Stomach (tissue), 8 donors: ENCODE measurements at regions not wholly inside any gene's neighbourhood (a gene's known extent, or its start where the extent isn't known, plus 50 kb on each side); places are given as distances from the start of the nearest gene placed in this dataset.
A peak's percentile ranks its signal among the peaks of the same experiment; 100 is the strongest.

Source experiments
- DNase-seq, 2 donors: peaks; one replicate each; pipeline versions ENCODE4 v3.0.0 to v3.0.0-alpha.2; 2013 to 2019
- H3K27ac ChIP-seq, 5 donors: fragments of 200-600 bp in 4 of 5; sonication (generic) in 4 of 5; one replicate each; pipeline ENCODE4 v1.5.1; 2013 to 2019; ENCODE audit warnings: mild to moderate bottlenecking in 1 of 5, moderate library complexity in 1 of 5
- H3K27me3 ChIP-seq, 3 donors: fragments of 200-600 bp; sonication (generic); one replicate each; pipeline ENCODE4 v1.5.1; 2017 to 2019; ENCODE audit warnings: mixed run types in 1 of 3
- H3K36me3 ChIP-seq, 4 donors: fragments of 200-600 bp; sonication (generic); 1 replicate in 3 of 4; 2 replicates in 1 of 4; pipeline ENCODE4 v1.5.1; 2016 to 2019
- H3K4me1 ChIP-seq, 4 donors: fragments of 200-600 bp; sonication (generic); one replicate each; pipeline ENCODE4 v1.5.1; 2016 to 2019
- H3K4me3 ChIP-seq, 4 donors: fragments of 200-600 bp; sonication (generic) in 3 of 4; one replicate each; pipeline ENCODE4 v1.5.1; 2016 to 2019; ENCODE audit warnings: mild to moderate bottlenecking in 1 of 4
- H3K9me3 ChIP-seq, 4 donors: fragments of 200-600 bp; sonication (generic); one replicate each; pipeline ENCODE4 v1.5.1; 2016 to 2019
- EP300 ChIP-seq: sonication (generic); formaldehyde crosslinking; IDR thresholded peaks from one replicate; pipeline ENCODE4 v1.6.1; 2017; ENCODE audit warnings: antibody characterized with exemption
- POLR2A ChIP-seq, 4 donors: fragments of 450-650 bp; IDR thresholded peaks; one replicate each; pipeline ENCODE4 v1.6.1; 2016; ENCODE audit warnings: antibody characterized with exemption in 4 of 4, control low read depth in 2 of 4, mild to moderate bottlenecking in 1 of 4, moderate library complexity in 1 of 4
- POLR2AphosphoS5 ChIP-seq, 3 donors: sonication (generic); formaldehyde crosslinking; IDR thresholded peaks; one replicate each; pipeline ENCODE4 v1.6.1; 2016; ENCODE audit warnings: antibody characterized with exemption in 3 of 3
- WGBS, 5 donors: extraction: QIAGEN DNeasy Blood & Tissue Kit in 3 of 5; methylation state at CpG; one replicate each; pipeline versions ENCODE4 v1.1.5 to v1.1.7; 2013 to 2018; 5-methylcytosine and 5-hydroxymethylcytosine counted together
- intact Hi-C: fragments of 100-400 bp; cut with DNase I; formaldehyde crosslinking; loops from one replicate; pipeline ENCODE4 v1.15.1; 2023; ENCODE audit warnings: low total_unique reads
- TF ChIP-seq, protein P1 (sequence below), 7 experiments: fragments of 450-650 bp in 4 of 7; fragments of 200-600 bp in 3 of 7; sonication (generic) in 3 of 7; IDR thresholded peaks; one replicate each; pipeline ENCODE4 v1.5.1; 2016 to 2019; ENCODE audit warnings: antibody characterized with exemption in 7 of 7, control low read depth in 2 of 7, mild to moderate bottlenecking in 1 of 7
- donor health status: healthy with polysubstance abuse.
- donor health status: Bipolar disorder and iron deficiency.
- donor health status: healthy.

DNA sequence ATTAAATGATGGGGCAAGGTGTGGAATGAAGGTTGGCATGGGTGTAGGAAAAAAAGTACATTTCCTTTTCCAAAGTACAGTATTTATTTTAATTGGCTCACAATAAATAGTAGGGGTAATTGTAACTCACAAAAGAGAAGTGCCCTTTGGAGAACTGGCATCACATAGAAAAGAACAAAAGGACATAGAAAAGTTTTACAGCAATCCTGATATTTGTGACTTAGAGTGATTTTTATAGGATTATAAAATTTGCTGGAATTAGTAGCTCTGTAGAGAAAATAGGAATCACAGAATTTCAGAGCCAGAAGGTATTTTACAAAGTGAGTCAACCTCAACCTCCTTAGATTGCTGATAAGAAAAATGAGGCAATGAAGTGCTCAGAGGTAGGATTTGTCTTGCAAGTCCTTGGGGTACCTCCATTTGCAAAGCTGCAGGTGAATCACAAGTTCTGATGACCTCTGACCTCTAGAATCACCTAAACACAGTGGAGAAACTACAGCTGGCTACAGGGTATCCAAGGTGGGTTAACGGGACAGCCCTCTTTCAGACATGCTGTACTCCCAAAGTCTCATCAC lies 133.6 kb downstream of the SOCS6 start:
- intact Hi-C loops, result no loop called here
- DNase-seq, result no peak
- no peaks in the 10 kb centered on the region for H3K9me3 ChIP-seq
- no peak overlapping the region for H3K4me3 ChIP-seq
- WGBS, 5 donors, result 50 to 75% (median 69%) methylated on average over 1 of the region's 1 CpG
- TF ChIP-seq, protein P1, sequence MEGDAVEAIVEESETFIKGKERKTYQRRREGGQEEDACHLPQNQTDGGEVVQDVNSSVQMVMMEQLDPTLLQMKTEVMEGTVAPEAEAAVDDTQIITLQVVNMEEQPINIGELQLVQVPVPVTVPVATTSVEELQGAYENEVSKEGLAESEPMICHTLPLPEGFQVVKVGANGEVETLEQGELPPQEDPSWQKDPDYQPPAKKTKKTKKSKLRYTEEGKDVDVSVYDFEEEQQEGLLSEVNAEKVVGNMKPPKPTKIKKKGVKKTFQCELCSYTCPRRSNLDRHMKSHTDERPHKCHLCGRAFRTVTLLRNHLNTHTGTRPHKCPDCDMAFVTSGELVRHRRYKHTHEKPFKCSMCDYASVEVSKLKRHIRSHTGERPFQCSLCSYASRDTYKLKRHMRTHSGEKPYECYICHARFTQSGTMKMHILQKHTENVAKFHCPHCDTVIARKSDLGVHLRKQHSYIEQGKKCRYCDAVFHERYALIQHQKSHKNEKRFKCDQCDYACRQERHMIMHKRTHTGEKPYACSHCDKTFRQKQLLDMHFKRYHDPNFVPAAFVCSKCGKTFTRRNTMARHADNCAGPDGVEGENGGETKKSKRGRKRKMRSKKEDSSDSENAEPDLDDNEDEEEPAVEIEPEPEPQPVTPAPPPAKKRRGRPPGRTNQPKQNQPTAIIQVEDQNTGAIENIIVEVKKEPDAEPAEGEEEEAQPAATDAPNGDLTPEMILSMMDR (IDR thresholded peaks at IDR 0.05), result no peak
- TF ChIP-seq POLR2A (IDR thresholded peaks at IDR 0.05) (no peak), EP300 (no peak), POLR2AphosphoS5 (IDR thresholded peaks at IDR 0.05) (no peak)
- H3K36me3 ChIP-seq, result no peaks in the 10 kb centered on the region
- no peaks in the 10 kb centered on the region for H3K27me3 ChIP-seq
- H3K27ac ChIP-seq, result peak overlapping the region; percentile 50 to 73 (median 58)
- peaks cover 29 to 58% (median 43%) of the 10 kb centered on the region in 4 donors for H3K4me1 ChIP-seq

DNA sequence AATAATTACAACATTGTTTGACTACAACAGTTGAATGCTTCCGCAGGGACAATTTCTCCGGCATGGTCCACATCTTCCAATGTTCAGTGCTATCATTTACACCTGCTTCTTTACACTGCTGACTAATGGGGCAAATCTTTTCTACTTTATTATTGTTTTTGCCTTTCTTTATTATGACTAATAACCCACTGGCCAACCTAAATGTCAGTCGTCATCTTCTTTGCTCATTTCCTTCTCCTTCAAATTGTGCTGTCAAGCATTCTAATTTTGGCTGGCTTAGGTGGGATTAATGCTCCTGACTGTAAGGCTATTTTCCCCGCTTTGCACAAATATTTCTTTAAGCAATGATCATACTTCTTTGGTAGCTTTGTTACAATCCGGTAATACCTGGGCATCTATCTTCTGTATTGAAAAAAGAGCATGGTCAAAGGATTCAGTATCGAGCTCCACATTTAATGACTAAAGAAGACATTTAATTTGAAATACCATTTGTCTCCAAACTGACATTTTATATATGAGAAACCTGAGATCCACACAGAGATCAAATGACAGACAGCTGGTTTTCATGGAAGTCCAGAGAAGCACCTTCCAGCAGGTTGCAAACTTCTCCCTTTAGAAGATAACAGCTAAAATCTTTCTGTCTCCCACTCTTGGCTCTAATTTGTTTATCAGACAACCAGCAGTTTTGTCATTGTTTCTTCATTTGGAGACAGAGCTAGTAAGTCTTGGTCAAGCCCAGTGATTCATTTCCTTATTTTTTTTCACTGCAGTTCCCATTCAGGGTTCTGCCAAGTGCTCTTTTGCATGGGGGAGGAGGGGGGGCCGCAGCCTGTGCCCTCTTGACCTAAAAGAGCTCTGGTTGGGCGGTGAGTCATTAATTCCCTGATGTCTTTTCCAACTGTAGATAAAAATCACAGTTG lies 132.9 kb downstream of the SOCS6 start:
- H3K9me3 ChIP-seq, result no peaks in the 10 kb centered on the region
- no peak for TF ChIP-seq EP300
- TF ChIP-seq POLR2AphosphoS5 (IDR thresholded peaks at IDR 0.05), result peak in 2 of 3 donors; percentile 67 to 72
- 55 to 63% (median 60%) methylated on average over 8 of the region's 8 CpGs for WGBS, 5 donors
- intact Hi-C loops, result no loop called here
- H3K27me3 ChIP-seq, result no peaks in the 10 kb centered on the region
- peak; percentile 62 to 80 for DNase-seq
- H3K4me1 ChIP-seq, result peaks cover 29 to 58% (median 43%) of the 10 kb centered on the region in 4 donors
- no peak overlapping the region for H3K4me3 ChIP-seq
- H3K27ac ChIP-seq, result peak overlapping the region in 4 of 5 donors; percentile 26 to 73 (median 58)
- no peaks in the 10 kb centered on the region for H3K36me3 ChIP-seq

DNA sequence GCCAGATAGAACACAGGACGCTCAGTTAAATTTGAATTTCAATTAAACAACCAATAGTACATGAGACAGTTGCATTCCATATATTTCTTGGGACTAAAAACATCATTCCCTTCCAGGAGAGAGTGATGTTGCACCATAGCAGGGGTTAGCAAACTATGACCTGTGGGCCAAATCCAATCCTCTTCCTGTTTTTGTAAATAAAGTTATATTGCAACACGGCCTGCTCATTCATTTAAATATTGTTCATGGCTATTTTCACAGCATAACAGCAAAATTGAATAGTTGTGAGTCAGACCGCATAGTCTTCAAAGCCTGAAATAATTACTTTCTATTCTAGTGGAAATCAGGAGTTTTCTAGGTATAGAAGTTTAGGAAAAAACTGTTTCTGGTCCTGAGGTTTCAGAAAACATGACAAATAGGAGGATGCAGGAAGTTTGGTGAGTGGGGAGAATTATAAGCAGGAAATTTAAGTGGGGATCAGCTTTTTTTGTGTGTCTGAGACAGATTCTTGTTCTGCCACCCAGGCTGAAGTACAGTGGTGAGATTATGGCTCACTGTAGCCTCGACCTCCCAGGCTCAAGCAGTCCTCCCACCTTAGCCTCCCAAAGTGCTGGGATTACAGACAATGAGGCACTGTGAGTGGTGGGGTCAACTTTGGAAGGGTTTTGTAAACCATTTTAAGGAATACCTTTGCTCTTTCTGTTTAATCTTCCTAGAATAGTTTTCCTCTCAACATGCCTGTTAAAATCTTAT lies 131.5 kb downstream of the SOCS6 start:
- H3K27ac ChIP-seq, result no peak overlapping the region
- no peak for DNase-seq
- H3K4me3 ChIP-seq, result no peak overlapping the region

DNA sequence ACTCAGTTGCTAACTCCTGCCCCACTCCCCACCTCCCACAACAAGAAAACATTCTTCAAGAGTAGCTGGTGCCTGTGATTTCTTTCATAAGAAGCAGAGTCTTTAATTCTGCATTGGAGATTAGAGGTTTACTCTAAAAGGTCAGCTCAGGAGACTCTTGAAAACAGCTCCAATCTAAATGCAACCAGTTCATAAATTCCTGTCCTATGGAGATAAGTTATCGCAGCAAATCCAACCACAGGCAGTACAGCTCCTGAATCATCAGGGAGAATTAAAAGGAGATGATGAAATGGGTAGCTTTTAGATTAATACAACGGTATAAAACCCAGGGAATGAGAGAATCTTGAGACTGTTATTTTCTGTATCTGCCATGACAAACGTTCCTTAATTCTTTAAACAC lies 130.7 kb downstream of the SOCS6 start:
- no peak for DNase-seq
- 20 to 47% (median 28%) methylated on average over 3 of the region's 3 CpGs for WGBS, 5 donors
- Histone ChIP-seq H3K36me3 (no peaks in the 10 kb centered on the region), H3K9me3 (no peaks in the 10 kb centered on the region), H3K27me3 (no peaks in the 10 kb centered on the region), H3K4me3 (no peak overlapping the region), H3K4me1 (peaks cover 29 to 58% (median 43%) of the 10 kb centered on the region in 4 donors), H3K27ac (no peak overlapping the region)
- no peak for TF ChIP-seq POLR2A (IDR thresholded peaks at IDR 0.05)
- peak in 2 of 3 donors; percentile 33 to 42 for TF ChIP-seq POLR2AphosphoS5 (IDR thresholded peaks at IDR 0.05)
- intact Hi-C loops, result no loop called here

More for the DNA sequence above, 131.5 kb downstream of the SOCS6 start:
- TF ChIP-seq POLR2A (IDR thresholded peaks at IDR 0.05) (no peak), POLR2AphosphoS5 (IDR thresholded peaks at IDR 0.05) (no peak), EP300 (no peak)
- TF ChIP-seq, protein P1 (IDR thresholded peaks at IDR 0.05), result no peak
- no peaks in the 10 kb centered on the region for H3K36me3 ChIP-seq
- H3K9me3 ChIP-seq, result no peaks in the 10 kb centered on the region
- intact Hi-C loops, result no loop called here
- H3K4me1 ChIP-seq, result peaks cover 29 to 58% (median 43%) of the 10 kb centered on the region in 4 donors
- WGBS, 5 donors, result 61 to 79% (median 73%) methylated on average over 4 of the region's 4 CpGs
- H3K27me3 ChIP-seq, result no peaks in the 10 kb centered on the region
